Mucosa of stomach (tissue), 1 donor: ENCODE measurements at regions not wholly inside any gene's neighbourhood (a gene's known extent, or its start where the extent isn't known, plus 50 kb on each side); places are given as distances from the start of the nearest gene placed in this dataset.
"Not testable (repeated sequence)": the region's sequence is repeated elsewhere in the genome, so short reads cannot be mapped to it uniquely, and the experiment has no call there.

Experiments
- H3K27me3 ChIP-seq: one replicate; pipeline ENCODE4 v1.7.0; 2013; ENCODE audit warnings: mild to moderate bottlenecking, low read length; ENCODE audit not compliant: control insufficient read depth, insufficient read depth
- H3K36me3 ChIP-seq: one replicate; pipeline ENCODE4 v1.7.0; 2013; ENCODE audit warnings: low read length; ENCODE audit not compliant: control insufficient read depth, insufficient read depth
- H3K4me1 ChIP-seq: one replicate; pipeline ENCODE4 v1.7.0; 2013; ENCODE audit warnings: mild to moderate bottlenecking, low read length; ENCODE audit not compliant: control insufficient read depth, insufficient read depth
- H3K4me3 ChIP-seq: one replicate; pipeline ENCODE4 v1.7.0; 2013; ENCODE audit warnings: low read length
- H3K9ac ChIP-seq: one replicate; pipeline ENCODE4 v1.7.0; 2013; ENCODE audit warnings: mild to moderate bottlenecking, low read length, moderate library complexity
- H3K9me3 ChIP-seq: one replicate; pipeline ENCODE4 v1.7.0; 2013; ENCODE audit warnings: mild to moderate bottlenecking, low read length, moderate library complexity; ENCODE audit not compliant: control insufficient read depth
- donor health status: Pancreatic carcinoma.

DNA sequence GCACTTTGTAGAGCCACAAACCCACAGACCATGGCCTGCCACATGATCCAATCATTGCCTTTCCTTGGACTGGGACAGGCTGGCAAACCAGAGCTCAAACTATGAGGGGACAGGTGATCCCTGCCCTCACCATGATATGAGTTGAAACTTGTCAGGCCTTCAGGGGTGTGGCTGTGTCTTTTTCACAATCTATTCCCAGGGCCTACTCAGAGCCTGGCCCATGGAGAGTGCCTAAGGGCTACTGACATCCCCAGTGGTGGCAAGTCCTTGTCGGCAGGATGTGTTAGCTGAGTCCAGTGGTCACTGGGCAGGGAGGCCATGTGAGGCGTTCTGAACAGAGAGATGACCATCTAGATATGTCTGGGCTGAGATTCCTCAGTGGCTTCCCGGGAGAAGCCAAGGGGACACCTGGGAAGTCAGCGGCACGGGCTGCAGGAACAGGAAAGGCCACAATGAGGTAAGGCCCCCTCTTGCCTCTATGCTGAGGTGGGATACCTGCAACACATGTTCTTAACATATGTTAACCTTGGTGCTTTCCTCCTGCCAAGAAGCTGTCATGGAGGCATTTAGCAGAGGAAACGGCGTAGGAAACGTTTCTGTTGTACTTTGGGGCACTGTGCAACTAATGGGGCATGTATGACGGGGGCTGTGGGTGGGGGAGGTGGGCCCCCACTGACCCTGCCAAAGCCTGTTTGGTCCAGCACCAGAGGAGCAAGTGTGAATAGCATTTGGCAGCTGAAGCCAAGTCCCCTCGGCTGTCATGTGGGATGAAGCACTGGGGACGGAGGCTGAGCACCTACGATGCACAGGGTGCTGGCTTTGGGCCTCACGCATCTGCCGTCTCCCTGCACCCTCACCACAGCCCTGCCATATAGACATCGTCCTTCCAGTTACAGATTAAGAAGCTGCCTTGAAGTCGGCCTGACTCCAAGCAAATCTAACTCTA lies 384.0 kb downstream of the RPS24 start:
- H3K9me3 ChIP-seq: no peaks in the 10 kb centered on the region
- no peaks in the 10 kb centered on the region for H3K36me3 ChIP-seq
- H3K9ac ChIP-seq: no peak overlapping the region
- no peak overlapping the region for H3K4me3 ChIP-seq
- no peaks in the 10 kb centered on the region for H3K27me3 ChIP-seq
- H3K4me1 ChIP-seq: no peaks in the 10 kb centered on the region

DNA sequence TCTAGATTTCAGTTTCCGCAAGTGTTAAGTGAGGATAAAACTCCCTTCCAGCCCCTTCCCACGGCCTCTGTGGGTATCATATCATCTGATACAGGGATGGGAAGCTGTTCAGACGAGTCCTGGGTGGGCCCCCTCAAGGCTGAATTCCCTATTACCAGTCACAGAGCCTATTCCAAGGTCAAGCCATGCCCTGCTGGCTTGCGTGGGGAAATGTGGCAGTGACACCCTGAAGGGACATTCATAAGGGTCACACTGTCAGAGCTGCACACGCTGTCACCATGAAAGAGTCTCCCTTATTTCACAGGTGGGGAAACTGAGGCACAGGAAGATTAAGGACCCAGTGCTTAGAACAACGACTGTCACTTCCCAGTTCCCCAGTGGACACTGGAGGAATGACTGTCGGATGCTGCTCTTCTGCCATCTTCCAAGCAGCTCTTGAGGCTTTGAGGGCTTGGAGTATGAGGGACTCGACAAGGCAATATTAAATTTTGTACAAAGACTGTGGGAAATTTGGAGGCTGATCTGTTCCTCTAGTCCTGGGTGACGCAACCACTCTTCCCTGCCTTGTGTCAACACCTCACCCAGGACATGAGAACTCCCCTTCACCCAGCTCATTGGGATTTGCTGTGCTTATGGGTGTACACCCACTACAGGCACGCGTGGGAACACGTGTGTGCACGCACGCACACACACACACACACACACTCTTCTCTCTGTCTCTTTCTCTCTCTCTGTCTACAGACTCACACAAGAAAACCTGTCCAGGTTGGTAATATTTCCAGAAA lies 386.0 kb downstream of the RPS24 start:
- Histone ChIP-seq H3K36me3 (no peaks in the 10 kb centered on the region), H3K4me1 (no peaks in the 10 kb centered on the region), H3K27me3 (no peaks in the 10 kb centered on the region), H3K9me3 (no peaks in the 10 kb centered on the region), H3K4me3 (no peak overlapping the region), H3K9ac (no peak overlapping the region)

DNA sequence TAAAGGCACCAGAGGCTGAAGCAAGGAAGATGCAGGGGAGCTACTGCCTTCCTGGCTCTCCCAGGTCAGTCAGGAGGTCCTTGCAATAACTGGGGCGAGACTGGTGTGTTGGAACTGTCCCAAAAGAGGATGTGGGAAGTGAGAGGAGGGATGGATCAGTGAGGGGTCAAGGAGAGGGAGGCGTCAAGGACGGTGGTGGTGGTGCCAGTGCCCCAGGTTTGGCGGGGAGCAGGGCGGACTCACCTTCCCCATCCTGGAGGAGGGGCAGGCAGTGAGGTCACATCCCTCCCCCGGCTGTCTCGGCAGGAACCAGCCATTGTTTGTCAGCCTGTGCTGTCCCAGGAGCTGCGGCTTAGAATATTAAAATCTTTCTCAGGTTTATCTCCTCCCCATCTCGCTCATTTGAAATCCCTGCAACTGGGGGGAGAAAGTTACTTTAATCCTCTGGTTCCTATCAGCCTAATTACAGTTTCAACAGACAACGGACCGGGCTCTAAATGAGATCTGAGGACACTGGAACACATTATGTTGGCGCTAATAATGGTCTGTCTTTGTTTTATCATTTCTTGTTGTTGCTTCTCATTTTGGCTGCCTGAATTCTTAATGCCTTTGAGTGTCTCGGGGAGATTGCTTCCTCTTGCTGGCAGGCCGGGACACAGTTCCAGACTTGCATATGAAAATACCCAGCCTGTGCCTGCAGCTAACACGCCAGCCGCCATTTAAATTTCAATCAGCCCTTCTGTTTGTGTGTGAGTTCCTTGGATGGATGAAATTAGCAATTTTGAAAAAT lies 387.5 kb downstream of the RPS24 start:
- Histone ChIP-seq H3K9ac (no peak overlapping the region), H3K36me3 (no peaks in the 10 kb centered on the region), H3K4me3 (no peak overlapping the region)

DNA sequence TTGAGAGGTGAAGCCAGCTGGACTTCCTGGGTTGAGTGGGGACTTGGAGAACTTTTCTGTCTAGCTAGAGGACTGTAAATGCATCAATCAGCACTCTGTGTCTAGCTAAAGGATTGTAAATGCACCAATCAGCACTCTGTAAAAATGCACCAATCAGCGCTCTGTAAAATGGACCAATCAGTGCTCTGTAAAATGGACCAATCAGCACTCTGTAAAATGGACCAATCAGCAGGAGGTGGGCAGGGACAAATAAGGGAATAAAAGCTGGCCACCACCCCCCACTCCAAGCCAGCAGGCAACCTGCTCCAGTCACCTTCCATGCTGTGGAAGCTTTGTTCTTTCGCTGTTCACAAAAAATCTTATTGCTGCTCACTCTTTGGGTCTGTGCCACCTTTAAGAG lies 390.4 kb downstream of the RPS24 start:
- not testable (repeated sequence) for H3K4me1 ChIP-seq, H3K4me3 ChIP-seq, H3K9me3 ChIP-seq, H3K27me3 ChIP-seq, H3K9ac ChIP-seq, H3K36me3 ChIP-seq

More for the DNA sequence above, 387.5 kb downstream of the RPS24 start:
- Histone ChIP-seq H3K4me1 (no peaks in the 10 kb centered on the region), H3K9me3 (no peaks in the 10 kb centered on the region), H3K27me3 (no peaks in the 10 kb centered on the region)

DNA sequence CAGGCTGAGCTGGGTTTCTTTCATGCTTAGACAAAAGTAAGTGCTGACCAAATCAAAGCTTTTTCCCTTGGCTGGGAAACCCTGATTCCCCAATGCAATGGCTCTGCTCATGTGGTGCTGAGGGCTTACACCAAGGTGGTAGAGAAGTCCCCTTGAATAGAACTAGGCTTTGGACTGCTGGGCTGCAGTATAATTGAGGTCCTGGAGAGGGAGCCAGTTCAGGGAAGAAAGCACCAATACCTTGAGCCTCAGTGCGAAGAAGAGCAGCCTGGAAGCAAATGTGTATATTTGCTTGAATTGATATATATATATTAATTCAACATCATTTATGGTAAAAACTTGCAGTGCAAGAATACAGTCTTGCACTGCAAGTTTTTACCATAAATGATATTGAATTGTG lies 391.1 kb downstream of the RPS24 start:
- Histone ChIP-seq H3K9ac (no peak overlapping the region), H3K9me3 (no peaks in the 10 kb centered on the region), H3K36me3 (no peaks in the 10 kb centered on the region), H3K27me3 (no peaks in the 10 kb centered on the region), H3K4me3 (no peak overlapping the region), H3K4me1 (no peaks in the 10 kb centered on the region)

DNA sequence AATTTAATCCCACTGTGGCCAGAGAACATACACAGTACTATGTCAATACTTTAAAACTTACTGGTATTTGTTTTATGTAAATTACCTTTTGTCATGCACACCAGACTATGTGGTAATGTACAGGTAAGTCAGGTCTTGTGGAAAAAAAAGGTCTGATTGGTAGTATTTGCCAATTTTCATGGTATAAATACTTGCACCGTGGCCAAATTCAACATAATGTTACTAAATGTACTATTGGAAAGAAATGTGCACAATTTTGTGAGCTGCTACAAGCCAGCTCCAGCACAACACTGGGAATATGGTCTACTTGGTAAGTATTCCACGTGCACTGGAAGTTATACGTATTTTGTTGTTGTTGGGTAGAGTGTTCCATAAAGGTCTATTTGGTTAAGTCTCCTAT lies 392.5 kb downstream of the RPS24 start:
- no peaks in the 10 kb centered on the region for H3K4me1 ChIP-seq
- no peaks in the 10 kb centered on the region for H3K36me3 ChIP-seq
- H3K9ac ChIP-seq: no peak overlapping the region
- no peaks in the 10 kb centered on the region for H3K9me3 ChIP-seq
- no peak overlapping the region for H3K4me3 ChIP-seq
- H3K27me3 ChIP-seq: no peaks in the 10 kb centered on the region

DNA sequence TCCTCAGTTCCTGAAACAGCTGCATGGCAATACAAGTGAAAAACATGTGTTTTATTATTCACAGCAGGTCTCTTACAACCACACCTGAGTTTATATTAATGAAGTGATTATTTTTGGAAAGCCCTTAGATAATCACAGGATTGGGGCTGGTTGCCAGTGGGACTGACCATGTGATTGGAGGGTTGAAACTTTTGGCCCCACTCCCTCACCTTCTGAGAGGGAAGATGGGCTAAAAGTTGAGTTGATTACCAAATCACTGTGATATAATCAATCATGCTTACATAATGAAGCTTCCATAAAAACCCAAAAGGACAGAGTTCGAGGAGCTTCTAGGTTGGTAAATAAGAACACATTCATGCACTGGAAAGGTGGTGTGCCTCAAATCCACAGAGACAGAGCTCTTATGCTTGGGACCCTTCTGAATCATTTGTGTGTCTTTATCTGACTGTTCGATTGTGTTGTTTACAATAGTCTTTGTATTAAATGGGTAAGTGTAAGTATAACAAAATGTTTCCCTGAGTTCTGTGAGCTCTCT lies 393.9 kb downstream of the RPS24 start:
- no peaks in the 10 kb centered on the region for H3K4me1 ChIP-seq
- no peaks in the 10 kb centered on the region for H3K27me3 ChIP-seq
- no peak overlapping the region for H3K9ac ChIP-seq
- no peak overlapping the region for H3K4me3 ChIP-seq
- no peaks in the 10 kb centered on the region for H3K9me3 ChIP-seq
- no peaks in the 10 kb centered on the region for H3K36me3 ChIP-seq

DNA sequence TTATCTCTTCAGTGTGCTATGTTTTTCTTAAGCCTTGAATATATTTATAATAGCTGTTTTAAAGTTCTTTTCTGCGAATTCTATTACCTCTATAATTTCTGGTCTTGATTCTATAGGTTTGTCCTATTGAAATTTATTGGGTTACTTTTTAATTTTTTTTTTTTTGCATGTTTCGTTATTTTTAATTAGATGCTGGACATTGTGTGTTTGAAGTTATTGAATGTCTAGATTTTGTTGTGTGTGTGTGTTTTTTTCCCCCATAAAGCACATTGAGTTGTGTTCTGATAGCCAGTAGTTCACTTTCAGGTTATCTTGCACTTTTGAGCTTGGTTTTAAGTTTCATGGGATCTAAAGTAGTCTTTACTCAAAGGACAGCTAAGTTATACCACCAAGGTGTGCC lies 394.9 kb downstream of the RPS24 start:
- Histone ChIP-seq H3K9me3 (no peaks in the 10 kb centered on the region), H3K27me3 (no peaks in the 10 kb centered on the region), H3K9ac (no peak overlapping the region), H3K4me3 (no peak overlapping the region), H3K36me3 (no peaks in the 10 kb centered on the region), H3K4me1 (no peaks in the 10 kb centered on the region)

DNA sequence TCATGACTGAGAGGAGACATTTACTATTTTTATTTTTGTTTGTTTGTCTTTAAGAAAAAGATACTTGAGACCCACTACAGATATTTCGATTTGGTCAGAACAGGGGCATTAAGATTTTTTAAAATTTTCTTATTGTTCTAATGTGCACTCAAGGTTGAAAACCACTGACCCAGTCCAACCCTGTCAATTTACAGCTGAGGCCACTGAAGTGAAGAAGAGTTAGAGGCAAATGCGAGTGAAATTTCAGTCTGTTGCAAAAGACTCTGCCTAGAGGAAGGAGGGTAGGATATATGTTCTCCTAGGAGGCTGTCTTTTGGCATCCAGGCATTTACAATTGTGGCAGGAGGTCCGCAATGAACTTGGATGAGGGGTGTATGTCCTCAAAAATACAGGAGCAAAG lies 396.3 kb downstream of the RPS24 start:
- Histone ChIP-seq H3K4me3 (no peak overlapping the region), H3K9ac (no peak overlapping the region), H3K27me3 (no peaks in the 10 kb centered on the region), H3K36me3 (no peaks in the 10 kb centered on the region), H3K4me1 (no peaks in the 10 kb centered on the region), H3K9me3 (no peaks in the 10 kb centered on the region)

DNA sequence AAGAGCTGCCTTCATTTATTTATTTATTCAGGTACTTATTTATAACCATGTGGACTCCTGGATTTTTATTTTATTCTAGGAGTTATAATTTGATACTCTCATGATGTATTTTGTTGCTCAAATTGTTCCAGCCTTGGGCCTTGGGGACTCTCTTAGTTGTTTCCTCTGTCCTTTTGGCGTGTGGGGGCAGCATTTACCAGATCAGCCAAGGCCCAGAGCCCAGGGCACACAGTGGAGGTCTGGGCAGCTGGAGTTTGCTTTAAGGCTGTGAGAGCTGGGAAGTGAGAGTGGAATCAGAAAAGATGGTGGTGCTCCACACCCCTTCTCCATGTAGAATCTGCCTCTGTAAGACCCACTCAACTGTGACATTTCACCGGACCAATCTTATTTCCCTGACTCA lies 398.9 kb downstream of the RPS24 start:
- H3K9me3 ChIP-seq: no peaks in the 10 kb centered on the region
- no peak overlapping the region for H3K9ac ChIP-seq
- no peaks in the 10 kb centered on the region for H3K27me3 ChIP-seq
- H3K4me3 ChIP-seq: no peak overlapping the region
- no peaks in the 10 kb centered on the region for H3K4me1 ChIP-seq
- no peaks in the 10 kb centered on the region for H3K36me3 ChIP-seq

DNA sequence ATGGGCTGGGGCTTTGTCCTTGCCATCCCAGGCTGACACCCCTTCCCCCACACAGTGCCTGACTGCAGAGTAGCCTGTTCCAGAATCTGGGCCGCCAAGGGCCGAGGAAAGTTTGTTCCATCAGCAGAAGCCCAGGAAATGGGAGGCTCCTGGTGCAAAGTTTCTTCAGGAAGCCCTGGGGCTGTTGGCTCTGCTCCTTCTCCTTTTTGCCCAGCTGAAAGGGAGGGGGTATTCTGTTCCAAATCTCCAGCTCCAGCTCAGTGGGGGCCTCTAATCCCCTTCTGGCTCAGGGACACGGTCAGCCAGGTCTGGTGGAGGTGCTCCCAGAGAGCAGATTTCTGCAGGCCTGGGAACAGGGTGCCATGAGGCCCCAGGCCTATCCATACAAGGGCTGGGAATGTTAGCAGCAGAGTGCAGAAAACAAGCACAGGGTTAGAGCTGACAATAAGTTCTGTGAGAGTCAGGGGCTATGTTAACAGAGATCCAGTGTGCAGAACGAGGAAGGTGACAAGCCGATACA lies 399.5 kb downstream of the RPS24 start:
- Histone ChIP-seq H3K9ac (no peak overlapping the region), H3K36me3 (no peaks in the 10 kb centered on the region), H3K9me3 (no peaks in the 10 kb centered on the region), H3K4me1 (no peaks in the 10 kb centered on the region), H3K4me3 (no peak overlapping the region), H3K27me3 (no peaks in the 10 kb centered on the region)
